Activated T-cell treated with anti-CD3 and anti-CD28 coated beads, Interleukin-2, amount 50 U/mL, for 4 hours (primary cell): ENCODE measurements at regions not wholly inside any gene's neighbourhood (a gene's known extent, or its start where the extent isn't known, plus 50 kb on each side); places are given as distances from the start of the nearest gene placed in this dataset.
"Not testable (repeated sequence)": the region's sequence is repeated elsewhere in the genome, so short reads cannot be mapped to it uniquely, and the experiment has no call there.

Experiments used
- ATAC-seq, 2 donors: fragments of 200-7000 bp; cut with Tn5 transposase; one replicate each; pipeline ENCODE4 v1.10.0; 2021
- DNase-seq: peaks from one replicate; pipeline ENCODE4 v3.0.0-alpha.2; 2020
- H3K27me3 Mint-ChIP-seq: one replicate; pipeline ENCODE4 v1.8.0; 2021; ENCODE audit warnings: low read depth, mixed read lengths
- H3K36me3 Mint-ChIP-seq: one replicate; pipeline ENCODE4 v1.8.0; 2022; ENCODE audit warnings: mixed read lengths; ENCODE audit not compliant: insufficient read depth
- H3K4me1 Mint-ChIP-seq: one replicate; pipeline ENCODE4 v1.8.0; 2021; ENCODE audit warnings: low read depth, mixed read lengths
- H3K4me3 Mint-ChIP-seq: one replicate; pipeline ENCODE4 v1.8.0; 2021; ENCODE audit warnings: mild to moderate bottlenecking, moderate library complexity, mixed read lengths
- H3K9me3 Mint-ChIP-seq: one replicate; pipeline ENCODE4 v1.8.0; 2021; ENCODE audit warnings: mixed read lengths

DNA sequence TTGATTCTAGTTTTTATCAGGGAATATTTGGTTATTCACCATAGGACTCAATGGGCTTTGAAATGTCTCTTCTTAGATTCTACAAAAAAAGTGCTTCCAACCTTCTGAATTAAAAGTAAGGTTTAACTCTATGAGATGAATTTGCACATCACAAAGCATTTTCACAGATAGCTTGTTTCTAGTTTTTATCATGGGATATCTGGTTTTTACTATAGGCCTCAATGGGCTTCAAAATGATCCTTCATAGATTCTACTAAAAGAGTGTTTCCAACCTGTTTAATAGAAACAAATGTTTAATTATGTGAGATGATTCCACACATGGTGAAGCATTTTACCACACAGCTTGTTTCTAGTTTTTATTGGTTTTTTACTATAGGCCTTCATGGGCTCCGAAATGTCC is 560.7 kb downstream of the KCNJ18 start:
- no peaks in the 10 kb centered on the region for H3K4me1 Mint-ChIP-seq
- H3K36me3 Mint-ChIP-seq = no peaks in the 10 kb centered on the region
- DNase-seq (no peak), ATAC-seq (no peak)
- no peak overlapping the region for H3K4me3 Mint-ChIP-seq
- H3K9me3 Mint-ChIP-seq = peaks cover 3% of the 10 kb centered on the region
- H3K27me3 Mint-ChIP-seq = no peaks in the 10 kb centered on the region

DNA sequence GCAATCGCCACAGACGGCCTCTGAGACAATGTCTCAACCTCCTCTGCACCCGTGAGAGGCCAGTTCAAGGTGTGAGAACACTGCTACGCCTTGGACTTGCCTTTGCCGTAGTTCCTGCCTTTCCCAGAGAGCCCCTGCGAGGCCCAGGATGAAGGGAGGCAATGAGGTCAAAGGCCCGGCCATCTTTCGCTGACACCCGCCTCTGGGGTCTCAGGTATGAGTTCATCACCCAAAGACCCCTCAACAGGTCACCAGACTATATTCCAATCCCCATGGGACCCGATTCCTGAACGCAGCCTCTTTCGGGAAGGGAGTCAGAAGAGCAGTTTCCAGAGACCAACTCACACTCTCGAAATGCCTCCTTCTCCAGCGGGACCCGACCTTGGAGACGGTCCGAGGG is 573.5 kb downstream of the KCNJ18 start:
- no peaks in the 10 kb centered on the region for H3K36me3 Mint-ChIP-seq
- no peak overlapping the region for H3K4me3 Mint-ChIP-seq
- no peaks in the 10 kb centered on the region for H3K4me1 Mint-ChIP-seq
- no peaks in the 10 kb centered on the region for H3K9me3 Mint-ChIP-seq
- H3K27me3 Mint-ChIP-seq = no peaks in the 10 kb centered on the region
- DNase-seq = no peak
- ATAC-seq = no peak

DNA sequence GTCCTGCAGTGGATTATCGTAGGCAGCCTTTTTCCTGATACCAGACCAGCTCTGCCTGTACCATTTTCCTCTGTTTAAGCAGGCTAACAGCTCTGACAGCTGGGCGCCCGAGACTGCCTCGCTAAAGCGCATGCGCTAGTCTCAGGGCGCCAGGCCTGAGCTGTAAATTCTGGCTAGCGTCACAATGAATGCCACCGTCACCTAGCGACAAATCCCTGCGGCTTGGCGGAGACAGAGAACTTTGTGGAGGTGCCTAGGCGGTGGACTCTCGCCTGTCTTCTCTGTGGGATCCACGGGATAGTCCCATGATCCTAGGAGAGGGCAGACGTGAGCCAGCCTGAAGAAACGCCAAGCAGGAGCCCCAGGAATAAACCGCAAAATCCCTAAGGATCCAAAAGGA is 573.9 kb downstream of the KCNJ18 start:
- Mint-ChIP-seq H3K9me3 (no peaks in the 10 kb centered on the region), H3K4me1 (no peaks in the 10 kb centered on the region), H3K27me3 (no peaks in the 10 kb centered on the region), H3K36me3 (no peaks in the 10 kb centered on the region), H3K4me3 (no peak overlapping the region)
- DNase-seq (no peak), ATAC-seq (no peak)

- Mint-ChIP-seq H3K27me3 (no peaks in the 10 kb centered on the region), H3K4me3 (no peak overlapping the region), H3K4me1 (no peaks in the 10 kb centered on the region), H3K36me3 (no peaks in the 10 kb centered on the region), H3K9me3 (peaks cover 7% of the 10 kb centered on the region)
- no peak for ATAC-seq
- no peak for DNase-seq
Measured at GRCh38 chr17:22267019-22267418, 574.7 kb downstream of the KCNJ18 start.

DNA sequence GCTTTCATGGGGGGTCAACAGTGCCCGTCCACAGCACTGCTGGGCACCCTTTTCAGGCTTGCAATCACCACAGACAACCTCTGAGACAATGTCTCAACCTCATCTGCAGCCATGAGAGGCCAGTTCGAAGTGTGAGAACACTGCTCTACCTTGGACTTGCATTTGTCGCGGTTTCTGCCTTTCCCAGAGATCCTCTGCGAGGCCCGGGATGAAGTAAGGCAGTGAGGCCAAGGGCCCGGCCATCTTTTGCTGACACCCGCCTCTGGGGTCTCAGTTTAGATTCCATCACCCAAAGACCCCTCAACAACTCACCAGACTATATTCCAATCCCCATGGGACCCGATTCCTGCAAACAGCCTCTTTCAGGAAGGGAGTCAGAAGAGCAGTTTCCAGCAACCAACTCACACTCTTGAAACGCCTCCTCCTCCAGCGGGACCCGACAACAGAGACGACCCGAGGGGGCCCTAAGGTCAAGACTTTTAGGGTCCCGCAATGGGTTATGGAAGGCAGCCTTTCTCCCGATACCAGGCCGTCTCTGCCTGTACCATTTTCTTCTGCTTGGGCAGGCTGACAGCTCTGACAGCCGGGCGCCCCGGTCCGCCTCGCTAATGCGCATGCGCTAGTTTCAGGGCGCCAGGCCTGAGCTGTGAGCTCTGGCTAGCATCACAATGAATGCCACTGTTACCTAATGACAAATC is 576.0 kb downstream of the KCNJ18 start:
- H3K9me3 Mint-ChIP-seq = peaks cover 8% of the 10 kb centered on the region
- ATAC-seq (no peak), DNase-seq (no peak)
- H3K4me3 Mint-ChIP-seq = no peak overlapping the region
- H3K36me3 Mint-ChIP-seq = no peaks in the 10 kb centered on the region
- H3K27me3 Mint-ChIP-seq = no peaks in the 10 kb centered on the region
- H3K4me1 Mint-ChIP-seq = no peaks in the 10 kb centered on the region

- Mint-ChIP-seq H3K4me3 (no peak overlapping the region), H3K9me3 (peaks cover 8% of the 10 kb centered on the region), H3K36me3 (no peaks in the 10 kb centered on the region), H3K27me3 (no peaks in the 10 kb centered on the region), H3K4me1 (no peaks in the 10 kb centered on the region)
- ATAC-seq (no peak), DNase-seq (no peak)
Measured at GRCh38 chr17:22268912-22269220, 576.5 kb downstream of the KCNJ18 start.

GRCh38 chr17:22270381-22270780 is 578.1 kb downstream of the KCNJ18 start:
- Mint-ChIP-seq H3K36me3 (no peaks in the 10 kb centered on the region), H3K27me3 (no peaks in the 10 kb centered on the region), H3K4me3 (no peak overlapping the region), H3K4me1 (no peaks in the 10 kb centered on the region), H3K9me3 (peaks cover 8% of the 10 kb centered on the region)
- no peak for ATAC-seq
- DNase-seq = no peak

DNA sequence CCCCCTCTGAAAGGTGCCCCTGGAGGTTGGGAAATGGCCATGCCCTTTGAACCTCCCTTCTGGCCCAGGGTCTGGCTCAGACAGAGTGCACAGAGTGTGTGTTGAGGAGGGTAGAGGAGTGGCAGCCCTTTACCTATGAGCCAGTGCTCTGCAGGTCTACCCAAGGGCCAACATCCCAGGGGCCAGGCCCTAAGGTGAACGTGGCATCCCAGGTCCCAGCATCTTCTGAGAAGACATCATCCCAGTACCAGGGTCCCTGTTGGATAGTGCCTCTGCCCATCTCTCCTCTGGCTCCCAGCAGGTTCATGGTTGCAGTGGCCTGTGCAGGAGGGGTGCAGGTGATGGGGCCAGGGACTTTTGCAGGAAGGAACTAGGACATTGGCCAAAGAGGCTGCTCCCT is 578.5 kb downstream of the KCNJ18 start:
- not testable (repeated sequence) for H3K27me3 Mint-ChIP-seq, DNase-seq

DNA sequence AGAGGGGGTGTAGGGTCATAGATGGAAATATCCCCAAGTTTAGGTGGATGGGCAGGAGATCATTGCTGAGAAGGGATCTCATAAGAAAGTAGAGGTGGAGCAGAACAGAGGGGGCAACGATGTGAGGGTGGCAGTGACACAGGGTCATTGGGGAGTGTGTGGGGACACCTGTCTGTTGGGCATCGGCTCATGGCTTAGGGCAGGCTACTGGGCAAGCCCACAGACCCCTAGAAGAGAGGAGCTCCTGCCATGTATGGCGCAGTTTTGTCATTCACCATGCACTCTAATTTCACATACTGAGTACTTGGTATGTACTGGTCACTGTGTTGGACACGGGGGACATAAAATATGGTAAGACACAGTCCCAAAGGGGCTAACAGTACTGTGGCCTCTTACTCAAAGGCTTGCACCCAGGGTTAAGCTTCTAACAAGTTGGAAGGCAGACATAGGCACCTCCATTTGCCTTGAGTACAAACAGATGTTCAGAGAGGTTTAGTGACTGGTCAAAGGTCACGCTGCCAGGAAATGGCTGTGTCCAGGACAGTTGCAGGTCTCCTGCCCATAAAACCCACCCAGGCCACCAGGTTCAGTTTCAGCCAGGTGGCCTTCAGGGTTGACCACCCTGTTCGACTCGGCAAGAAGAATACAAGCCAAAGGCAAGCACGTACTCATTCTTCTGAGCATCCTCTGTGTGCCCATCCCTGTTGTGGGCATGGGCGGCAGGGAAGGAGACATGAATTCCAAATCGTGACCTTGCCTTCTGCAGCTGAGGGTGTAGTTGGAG is 580.2 kb downstream of the KCNJ18 start:
- no peak for DNase-seq
- Mint-ChIP-seq H3K4me1 (no peaks in the 10 kb centered on the region), H3K36me3 (no peaks in the 10 kb centered on the region), H3K27me3 (no peaks in the 10 kb centered on the region), H3K9me3 (peaks cover 11% of the 10 kb centered on the region), H3K4me3 (no peak overlapping the region)
- no peak for ATAC-seq

More for the DNA sequence above, 578.5 kb downstream of the KCNJ18 start:
- not testable (repeated sequence) for H3K36me3 Mint-ChIP-seq, ATAC-seq, H3K4me3 Mint-ChIP-seq, H3K9me3 Mint-ChIP-seq, H3K4me1 Mint-ChIP-seq

DNA sequence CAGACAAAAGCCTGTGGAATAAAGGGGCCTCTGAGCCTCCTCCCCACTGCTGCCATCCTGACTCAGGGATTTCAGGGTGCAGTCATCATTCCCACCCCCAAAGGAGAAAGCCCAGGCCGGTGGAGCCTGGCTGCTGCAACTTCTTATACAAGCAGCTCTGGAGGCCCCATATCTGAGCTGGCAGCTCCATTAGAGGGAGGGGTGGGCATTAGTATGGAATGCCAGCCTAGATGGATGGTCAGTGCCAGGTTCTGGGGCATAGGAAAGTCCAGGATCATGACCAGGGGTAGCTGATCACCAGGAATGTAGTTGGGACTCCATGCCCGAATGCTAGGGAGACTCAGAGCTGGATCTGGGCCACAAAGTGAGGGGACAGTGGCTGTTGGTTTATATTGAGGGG is 581.0 kb downstream of the KCNJ18 start:
- H3K27me3 Mint-ChIP-seq = no peaks in the 10 kb centered on the region
- no peak overlapping the region for H3K4me3 Mint-ChIP-seq
- DNase-seq = no peak
- H3K36me3 Mint-ChIP-seq = no peaks in the 10 kb centered on the region
- peaks cover 11% of the 10 kb centered on the region for H3K9me3 Mint-ChIP-seq
- no peak for ATAC-seq
- no peaks in the 10 kb centered on the region for H3K4me1 Mint-ChIP-seq

- Mint-ChIP-seq H3K4me1 (no peaks in the 10 kb centered on the region), H3K4me3 (no peak overlapping the region), H3K36me3 (no peaks in the 10 kb centered on the region), H3K9me3 (peaks cover 3% of the 10 kb centered on the region), H3K27me3 (no peaks in the 10 kb centered on the region)
- no peak for ATAC-seq
- DNase-seq = no peak
Measured at GRCh38 chr17:22277595-22277994, 585.3 kb downstream of the KCNJ18 start.

GRCh38 chr17:22278302-22279275 is 586.3 kb downstream of the KCNJ18 start:
- H3K4me1 Mint-ChIP-seq = no peaks in the 10 kb centered on the region
- peaks cover 3% of the 10 kb centered on the region for H3K9me3 Mint-ChIP-seq
- no peaks in the 10 kb centered on the region for H3K36me3 Mint-ChIP-seq
- no peaks in the 10 kb centered on the region for H3K27me3 Mint-ChIP-seq
- H3K4me3 Mint-ChIP-seq = no peak overlapping the region
- DNase-seq = no peak
- no peak for ATAC-seq

DNA sequence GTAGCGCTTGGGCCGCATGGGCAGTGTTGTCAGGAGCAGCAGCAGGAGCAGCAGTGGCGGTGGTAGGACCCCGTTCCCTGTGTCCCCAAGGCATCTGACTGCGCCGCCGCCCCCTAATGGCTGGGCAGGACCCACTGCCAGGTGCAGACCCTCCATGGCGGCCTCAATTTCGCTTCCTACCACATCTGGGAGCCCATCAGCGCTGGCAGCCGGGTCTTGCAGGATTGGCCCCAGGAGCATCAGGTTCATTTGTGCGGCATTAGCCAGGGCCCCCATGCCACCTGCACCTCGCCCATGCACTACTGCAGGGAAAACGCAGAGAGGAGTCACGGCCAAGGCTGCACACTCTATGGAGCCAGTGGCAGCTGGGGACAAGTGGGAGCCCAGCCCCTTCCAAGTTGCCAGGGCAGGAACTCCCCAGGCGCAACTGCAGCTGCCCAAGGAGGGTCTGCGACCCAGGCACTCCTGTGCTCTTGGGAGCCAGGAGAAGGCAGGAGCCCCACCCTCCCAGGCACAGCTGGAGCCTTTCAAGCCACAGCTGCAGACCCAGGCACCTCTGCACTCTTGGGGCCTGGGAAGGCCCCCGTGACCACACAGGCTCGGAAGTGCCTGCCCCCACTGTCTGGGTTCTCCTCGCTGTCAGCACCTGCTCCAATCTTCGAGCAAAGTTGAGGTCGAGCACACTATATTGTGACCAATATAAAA is 594.2 kb downstream of the KCNJ18 start:
- H3K27me3 Mint-ChIP-seq = no peaks in the 10 kb centered on the region
- no peaks in the 10 kb centered on the region for H3K36me3 Mint-ChIP-seq
- ATAC-seq = no peak
- H3K4me1 Mint-ChIP-seq = no peaks in the 10 kb centered on the region
- peaks cover 7% of the 10 kb centered on the region for H3K9me3 Mint-ChIP-seq
- no peak for DNase-seq
- no peak overlapping the region for H3K4me3 Mint-ChIP-seq

DNA sequence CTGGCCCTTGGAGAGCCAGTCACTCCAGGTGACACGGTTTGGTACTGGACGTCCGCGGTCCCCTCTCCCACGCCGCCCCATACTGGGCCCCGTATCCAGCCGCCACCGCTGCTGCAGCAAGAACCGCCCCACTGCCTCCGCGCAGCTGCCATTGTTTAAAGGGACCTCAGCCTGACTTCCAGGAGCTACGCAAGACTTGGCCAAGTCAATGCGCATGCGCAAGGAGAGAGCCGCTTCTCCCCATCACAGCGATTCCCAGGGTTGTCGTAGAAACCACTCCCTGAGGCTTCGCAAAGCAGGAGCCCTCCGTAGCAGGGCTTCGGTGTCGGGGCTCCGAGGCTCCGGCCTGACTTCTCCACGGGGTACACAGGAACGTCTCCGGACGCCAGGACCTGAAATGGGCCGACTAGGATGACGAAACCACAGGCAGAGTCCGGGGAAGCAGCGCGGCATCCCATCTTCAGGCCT is 606.2 kb downstream of the KCNJ18 start:
- DNase-seq, H3K4me1 Mint-ChIP-seq, H3K4me3 Mint-ChIP-seq, H3K27me3 Mint-ChIP-seq, H3K36me3 Mint-ChIP-seq: not testable (repeated sequence)
- H3K9me3 Mint-ChIP-seq = peaks cover 13% of the 10 kb centered on the region
- peak in 1 of 2 donors; percentile 30 for ATAC-seq
